GM19324 (cell line): ENCODE measurements at regions not wholly inside any gene's neighbourhood (a gene's known extent, or its start where the extent isn't known, plus 50 kb on each side); places are given as distances from the start of the nearest gene placed in this dataset.

Experiments
- ATAC-seq: cut with Tn5 transposase; IDR thresholded peaks from one replicate; pipeline ENCODE4 v1.9.1; 2021; ENCODE audit warnings: mild to moderate bottlenecking, moderate library complexity; ENCODE audit not compliant: unreplicated experiment, low FRiP score

GRCh38 chr10:128926711-128927110, 540.3 kb upstream of the MGMT start:
- ATAC-seq, result no peak

DNA sequence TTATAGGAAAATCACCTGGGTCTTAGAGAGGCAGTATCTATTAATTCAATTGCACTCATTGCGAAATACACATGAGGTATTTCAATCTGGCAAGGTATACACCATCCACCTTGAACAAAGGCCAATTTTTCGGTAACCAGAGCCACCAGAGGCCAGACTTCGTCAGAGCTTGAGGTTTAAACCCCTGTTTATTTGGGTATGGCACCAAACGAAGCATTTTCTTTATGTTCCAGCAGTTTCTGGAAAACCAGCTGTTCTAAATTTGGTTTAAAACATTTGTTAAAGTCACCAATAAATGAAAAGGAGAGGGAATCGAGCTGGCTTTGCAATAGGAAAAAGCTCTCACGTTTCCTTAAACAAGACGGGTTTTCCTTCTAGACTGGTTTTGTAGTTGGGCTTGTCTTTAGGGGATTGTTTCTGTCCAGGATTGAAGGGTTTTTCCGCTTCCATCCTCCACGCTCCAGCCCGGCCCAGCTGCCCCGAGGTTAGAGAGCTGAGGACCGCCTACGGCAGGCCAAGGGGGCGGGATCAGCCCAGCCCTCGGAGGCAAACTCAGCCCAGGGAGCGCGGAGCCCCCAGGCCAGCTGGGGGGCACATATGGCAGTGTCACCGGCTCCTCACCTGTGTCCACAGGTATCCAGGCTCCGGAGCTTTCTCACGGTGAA, 539.4 kb upstream of the MGMT start:
- ATAC-seq, result no peak

GRCh38 chr10:128928231-128928836, 538.7 kb upstream of the MGMT start:
- no peak for ATAC-seq

GRCh38 chr10:128929131-128929530, 537.9 kb upstream of the MGMT start:
- ATAC-seq, result no peak

GRCh38 chr10:128929767-128930166, 537.3 kb upstream of the MGMT start:
- ATAC-seq, result no peak

GRCh38 chr10:128930515-128930914, 536.5 kb upstream of the MGMT start:
- ATAC-seq, result no peak

DNA sequence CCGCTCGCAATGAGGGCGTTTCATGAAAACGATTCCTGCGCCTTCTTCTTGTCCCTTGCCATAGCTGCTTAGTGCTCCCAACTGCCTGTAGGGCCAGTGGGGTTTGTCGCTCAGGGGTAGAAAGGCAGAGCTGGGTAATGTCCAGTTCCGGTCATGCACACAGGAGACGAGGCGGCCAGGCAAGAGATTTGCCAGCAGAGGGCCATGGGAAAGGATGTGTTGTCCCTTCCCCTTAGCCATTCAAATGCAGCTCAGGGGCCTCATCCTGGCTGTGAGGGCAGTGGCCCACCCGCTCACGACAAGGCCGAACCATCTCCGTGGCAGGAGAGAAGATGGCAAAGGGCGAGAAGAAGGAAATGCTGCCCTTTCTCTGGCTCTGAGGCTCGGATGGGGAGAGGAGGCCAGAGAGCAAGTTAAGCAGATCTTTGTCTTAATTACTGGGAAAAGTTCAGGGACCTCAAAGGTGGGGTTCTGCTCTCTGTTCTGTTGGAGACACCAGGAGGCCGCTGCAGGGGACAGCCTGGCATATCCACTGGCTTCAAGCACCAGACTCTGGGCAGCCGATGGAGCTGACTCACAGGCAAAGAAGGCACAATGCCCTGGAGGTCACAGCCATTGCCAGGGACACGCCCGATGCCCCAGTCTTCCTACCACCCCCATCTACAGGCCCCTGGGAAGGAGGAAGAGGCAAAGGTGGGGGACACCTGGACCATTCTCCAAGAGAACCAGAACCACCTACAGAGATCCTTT, 534.8 kb upstream of the MGMT start:
- ATAC-seq, result no peak

- ATAC-seq, result no peak
Measured at GRCh38 chr10:128934492-128934891, 532.5 kb upstream of the MGMT start.

DNA sequence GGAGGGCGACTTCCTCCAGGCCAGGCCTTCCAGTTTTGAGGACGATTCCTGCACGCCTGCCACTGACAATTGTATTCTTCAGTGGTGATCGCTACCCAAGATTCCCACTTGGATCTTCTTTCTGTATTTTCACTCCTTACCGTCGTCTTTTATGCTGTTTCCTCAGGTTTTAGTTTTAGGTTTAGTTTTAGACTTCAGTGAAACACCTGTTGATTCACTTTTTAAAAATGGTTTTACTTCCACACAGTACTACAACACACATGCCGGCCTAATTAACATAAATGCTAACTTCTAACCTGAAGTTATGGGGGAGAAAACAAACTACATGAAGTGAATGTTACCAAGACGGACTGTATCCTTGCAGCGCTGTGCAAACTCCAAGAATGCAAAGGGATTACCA, 530.6 kb upstream of the MGMT start:
- ATAC-seq, result no peak

GRCh38 chr10:128938558-128938957, 528.5 kb upstream of the MGMT start:
- ATAC-seq, result no peak

DNA sequence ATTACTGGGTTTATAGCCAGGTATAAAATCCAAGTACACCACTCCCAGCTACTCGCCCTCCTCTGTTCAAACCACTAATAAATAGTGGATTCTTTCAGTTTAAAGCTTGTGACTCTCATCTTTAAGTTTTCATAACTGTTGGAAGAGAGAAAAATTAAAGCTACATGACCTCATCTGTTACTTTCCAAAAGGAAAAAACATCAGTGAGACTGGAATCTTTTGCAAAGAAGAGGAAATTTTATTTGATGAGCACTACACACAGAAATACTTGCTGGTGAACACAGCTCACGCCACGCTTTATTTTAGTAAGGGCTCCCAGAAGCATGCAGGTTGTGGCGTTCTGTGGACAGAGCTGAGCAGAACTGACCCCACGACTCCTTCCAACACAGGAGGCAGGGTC, 527.0 kb upstream of the MGMT start:
- ATAC-seq, result no peak

DNA sequence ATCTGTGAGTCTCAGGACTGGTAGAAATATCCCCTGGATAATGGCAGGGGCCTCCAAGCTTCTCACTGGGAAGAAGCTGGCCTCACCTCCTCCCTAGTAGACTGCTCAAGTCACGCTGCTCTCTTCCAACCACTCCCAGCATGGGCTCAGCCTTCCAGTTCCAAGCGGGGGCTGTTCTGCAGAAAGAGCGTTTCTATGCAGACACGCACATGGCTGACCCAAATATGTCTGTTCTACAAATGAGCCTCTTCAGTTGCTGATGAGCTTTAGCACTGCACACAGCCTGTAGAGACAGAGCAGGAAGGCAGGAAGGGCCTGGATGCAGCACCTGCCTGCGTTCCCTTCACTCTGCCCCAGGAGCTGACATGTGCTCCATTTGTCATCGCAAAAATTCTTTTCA, 523.9 kb upstream of the MGMT start:
- ATAC-seq, result no peak

GRCh38 chr10:128945398-128945797, 521.6 kb upstream of the MGMT start:
- no peak for ATAC-seq

- no peak for ATAC-seq
Measured at GRCh38 chr10:128950159-128950915, 516.7 kb upstream of the MGMT start.

- ATAC-seq, result no peak
Measured at GRCh38 chr10:128950916-128951275, 516.1 kb upstream of the MGMT start.

- ATAC-seq, result no peak
Measured at GRCh38 chr10:128952856-128953255, 514.2 kb upstream of the MGMT start.

DNA sequence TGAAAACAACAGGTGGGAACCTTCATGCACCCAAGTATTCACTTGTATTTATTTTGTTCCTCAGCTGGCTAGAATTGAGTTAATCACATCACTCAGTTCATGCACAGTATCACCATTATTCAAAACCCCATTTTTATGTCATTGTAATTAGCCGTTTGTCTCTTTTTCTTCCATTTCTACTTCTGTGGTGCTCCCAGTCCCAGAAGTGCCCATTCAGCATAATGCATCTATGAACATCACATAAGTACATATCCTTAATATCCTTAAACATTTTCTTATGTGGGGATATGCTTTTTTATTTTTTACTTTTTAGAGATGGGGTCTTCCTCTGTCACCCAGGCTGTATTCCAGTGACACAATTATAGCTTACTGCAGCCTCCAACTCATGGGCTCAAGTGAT, 510.9 kb upstream of the MGMT start:
- ATAC-seq, result no peak

GRCh38 chr10:128957221-128957620, 509.8 kb upstream of the MGMT start:
- no peak for ATAC-seq

GRCh38 chr10:128958834-128959690, 508.0 kb upstream of the MGMT start:
- no peak for ATAC-seq

GRCh38 chr10:128959746-128960145, 507.3 kb upstream of the MGMT start:
- no peak for ATAC-seq
